A673 (cell line): ENCODE measurements at regions not wholly inside any gene's neighbourhood (a gene's known extent, or its start where the extent isn't known, plus 50 kb on each side); places are given as distances from the start of the nearest gene placed in this dataset.

ENCODE experiments used
- BruUV-seq: library from RNA; stranded (reverse); fragments of 400-500 nt; replicated peaks from 2 replicates; lab custom pipeline; 2021; lab: Mats Ljungman, UMichigan
- CTCF ChIA-PET: fragments of 300-600 bp; sonication (Branson Sonifier 250); formaldehyde crosslinking; loops from one replicate; lab custom pipeline; 2022; ENCODE audit warnings: antibody characterized with exemption; lab: Charles Lee
- POLR2A ChIA-PET: fragments of 300-600 bp; sonication (Branson Sonifier 250); formaldehyde crosslinking; loops from one replicate; lab custom pipeline; 2022; ENCODE audit warnings: antibody characterized with exemption; ENCODE audit not compliant: low non-redundant PET; lab: Charles Lee
- DNase-seq: peaks from one replicate; pipeline ENCODE4 v3.0.0-alpha.2; 2015; ENCODE audit warnings: low spot score
- H3K27ac ChIP-seq: fragments of 200-600 bp; sonication (generic); 2 replicates; pipeline ENCODE4 v1.5.1; 2016; ENCODE audit warnings: mixed run types, low read depth, mild to moderate bottlenecking, mixed read lengths, antibody characterized with exemption, low read length; ENCODE audit not compliant: poor library complexity, severe bottlenecking
- H3K27me3 ChIP-seq: fragments of 200-600 bp; sonication (generic); replicated peaks from 2 replicates; pipeline ENCODE4 v1.6.1; 2017; ENCODE audit warnings: mixed run types, low read depth, mild to moderate bottlenecking, mixed read lengths, antibody characterized with exemption, low read length; ENCODE audit not compliant: insufficient read depth, poor library complexity
- H3K36me3 ChIP-seq: fragments of 200-600 bp; sonication (generic); 2 replicates; pipeline ENCODE4 v1.6.1; 2016; ENCODE audit warnings: mixed run types, mild to moderate bottlenecking, mixed read lengths, antibody characterized with exemption, low read length; ENCODE audit not compliant: insufficient read depth, poor library complexity, severe bottlenecking
- H3K4me1 ChIP-seq: fragments of 200-600 bp; sonication (generic); 2 replicates; pipeline ENCODE4 v1.6.1; 2017; ENCODE audit warnings: mixed run types, mild to moderate bottlenecking, mixed read lengths, antibody characterized with exemption, low read length; ENCODE audit not compliant: insufficient read depth, poor library complexity, severe bottlenecking
- H3K4me3 ChIP-seq: fragments of 200-600 bp; sonication (generic); 2 replicates; pipeline ENCODE4 v1.5.1; 2016; ENCODE audit warnings: low read depth, mixed run types, mild to moderate bottlenecking, mixed read lengths, low read length; ENCODE audit not compliant: poor library complexity, severe bottlenecking
- H3K9me3 ChIP-seq: fragments of 200-600 bp; sonication (generic); 2 replicates; pipeline ENCODE4 v1.6.1; 2016; ENCODE audit warnings: mixed run types, low read depth, mild to moderate bottlenecking, mixed read lengths, antibody characterized with exemption, low read length; ENCODE audit not compliant: poor library complexity, severe bottlenecking
- EZH2 ChIP-seq: fragments of 200-600 bp; sonication (generic); IDR thresholded peaks from 2 replicates; pipeline ENCODE4 v1.6.1; 2017; ENCODE audit warnings: borderline replicate concordance, low read depth, mild to moderate bottlenecking, mixed read lengths, antibody characterized with exemption, low read length; ENCODE audit not compliant: poor library complexity, severe bottlenecking
- intact Hi-C: fragments of 100-400 bp; cut with micrococcal nuclease; formaldehyde crosslinking; loops from one replicate; pipeline ENCODE4 v1.10.0; 2022; ENCODE audit not compliant: unreplicated experiment
- TF ChIP-seq, protein P1 (sequence below): fragments of 300-800, 200-600 bp; sonication (generic); conservative IDR thresholded peaks from 2 replicates; pipeline ENCODE4 v1.5.1; 2017; ENCODE audit warnings: low read depth, mild to moderate bottlenecking, antibody characterized with exemption, low read length, moderate library complexity, mixed read lengths

GRCh38 chr6:94278146-94278545 lies 858.8 kb upstream of the EPHA7 start:
- CTCF ChIA-PET, result no interaction called here
- H3K27me3 ChIP-seq, result no peaks in the 10 kb centered on the region
- H3K4me3 ChIP-seq, result no peak overlapping the region
- TF ChIP-seq, protein P1, sequence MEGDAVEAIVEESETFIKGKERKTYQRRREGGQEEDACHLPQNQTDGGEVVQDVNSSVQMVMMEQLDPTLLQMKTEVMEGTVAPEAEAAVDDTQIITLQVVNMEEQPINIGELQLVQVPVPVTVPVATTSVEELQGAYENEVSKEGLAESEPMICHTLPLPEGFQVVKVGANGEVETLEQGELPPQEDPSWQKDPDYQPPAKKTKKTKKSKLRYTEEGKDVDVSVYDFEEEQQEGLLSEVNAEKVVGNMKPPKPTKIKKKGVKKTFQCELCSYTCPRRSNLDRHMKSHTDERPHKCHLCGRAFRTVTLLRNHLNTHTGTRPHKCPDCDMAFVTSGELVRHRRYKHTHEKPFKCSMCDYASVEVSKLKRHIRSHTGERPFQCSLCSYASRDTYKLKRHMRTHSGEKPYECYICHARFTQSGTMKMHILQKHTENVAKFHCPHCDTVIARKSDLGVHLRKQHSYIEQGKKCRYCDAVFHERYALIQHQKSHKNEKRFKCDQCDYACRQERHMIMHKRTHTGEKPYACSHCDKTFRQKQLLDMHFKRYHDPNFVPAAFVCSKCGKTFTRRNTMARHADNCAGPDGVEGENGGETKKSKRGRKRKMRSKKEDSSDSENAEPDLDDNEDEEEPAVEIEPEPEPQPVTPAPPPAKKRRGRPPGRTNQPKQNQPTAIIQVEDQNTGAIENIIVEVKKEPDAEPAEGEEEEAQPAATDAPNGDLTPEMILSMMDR, result no peak
- TF ChIP-seq EZH2, result no peak
- no TSS peak for BruUV-seq
- POLR2A ChIA-PET, result no interaction called here
- no peaks in the 10 kb centered on the region for H3K36me3 ChIP-seq
- intact Hi-C loops, result loop anchor here (10.0 kb wide), 1 partner anchor 347 kb away; no protein-coding TSS in a partner anchor
- no peak overlapping the region for H3K27ac ChIP-seq
- no peaks in the 10 kb centered on the region for H3K9me3 ChIP-seq
- peaks cover 6% of the 10 kb centered on the region for H3K4me1 ChIP-seq
- DNase-seq, result no peak

DNA sequence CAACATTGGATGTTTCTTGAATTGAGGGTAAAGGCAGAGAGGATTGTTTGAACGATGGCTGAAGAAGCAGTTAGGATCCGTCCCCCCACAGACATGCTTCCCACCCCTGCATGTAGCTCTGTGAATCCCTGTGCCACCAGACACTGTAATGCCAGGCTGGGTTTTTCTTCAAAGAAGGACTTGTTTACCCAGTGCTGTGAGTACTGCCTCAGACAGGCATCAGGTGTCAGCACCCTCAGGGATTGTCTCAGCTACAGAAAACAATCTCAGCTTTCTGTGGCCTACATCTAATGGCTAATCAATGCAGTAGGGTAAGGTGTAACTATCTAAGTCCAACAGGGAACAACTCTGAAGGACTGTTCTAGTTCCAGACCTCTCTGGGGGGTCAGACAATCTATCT lies 853.0 kb upstream of the EPHA7 start:
- ChIA-PET POLR2A (no interaction called here), CTCF (no interaction called here)
- TF ChIP-seq, protein P1, result no peak
- no peak for TF ChIP-seq EZH2
- no peak for DNase-seq
- BruUV-seq, result no TSS peak
- Histone ChIP-seq H3K9me3 (no peaks in the 10 kb centered on the region), H3K27me3 (no peaks in the 10 kb centered on the region), H3K36me3 (no peaks in the 10 kb centered on the region), H3K4me3 (no peak overlapping the region), H3K4me1 (peaks cover 40% of the 10 kb centered on the region), H3K27ac (no peak overlapping the region)
- intact Hi-C loops, result loop anchor here (10.0 kb wide), 1 partner anchor 352 kb away; no protein-coding TSS in a partner anchor

GRCh38 chr6:94270091-94270948 lies 851.0 kb upstream of the EPHA7 start:
- no peaks in the 10 kb centered on the region for H3K9me3 ChIP-seq
- CTCF ChIA-PET, result no interaction called here
- peak overlapping the region; percentile 63 for H3K27ac ChIP-seq
- BruUV-seq, result no TSS peak
- peaks cover 40% of the 10 kb centered on the region for H3K4me1 ChIP-seq
- intact Hi-C loops, result loop anchor here (2.0 to 10.0 kb wide), 3 partner anchors 154 to 354 kb away; no protein-coding TSS in a partner anchor
- DNase-seq, result peak; percentile 97
- TF ChIP-seq EZH2, result no peak
- TF ChIP-seq, protein P1, result no peak
- no peaks in the 10 kb centered on the region for H3K36me3 ChIP-seq
- no peaks in the 10 kb centered on the region for H3K27me3 ChIP-seq
- peak overlapping the region; percentile 0 for H3K4me3 ChIP-seq
- POLR2A ChIA-PET, result interaction anchor here (0.6 kb wide), 1 partner anchor 740 kb away, joined by 3 read pairs; no protein-coding TSS in a partner anchor
